ENCODE measurements at regions not wholly inside any gene's neighbourhood (a gene's known extent, or its start where the extent isn't known, plus 50 kb on each side); places are given as distances from the start of the nearest gene placed in this dataset.
A peak's percentile ranks its signal among the peaks of the same experiment; 100 is the strongest.
"Not testable (repeated sequence)": the region's sequence is repeated elsewhere in the genome, so short reads cannot be mapped to it uniquely, and the experiment has no call there.

DNA sequence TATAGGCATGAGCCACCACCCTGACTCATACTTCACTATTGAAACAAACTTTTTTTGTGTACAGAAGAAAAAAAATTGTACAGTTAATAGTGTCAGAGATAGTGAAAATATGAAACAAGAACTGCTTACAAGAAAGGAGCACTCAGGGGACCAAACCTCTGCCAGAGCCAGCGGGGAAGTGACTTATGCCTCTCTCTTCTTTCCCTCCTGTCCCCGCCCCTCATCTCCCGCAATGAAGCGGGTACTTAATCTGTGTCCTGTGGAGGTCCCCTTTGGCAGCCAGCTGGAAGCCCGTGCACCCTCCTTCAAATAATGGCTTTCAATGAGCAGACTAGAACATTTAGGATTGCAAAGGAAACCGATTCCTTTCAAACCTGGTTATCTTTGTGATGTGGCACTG, 51.5 kb downstream of the PPIAL4A start:
- not testable (repeated sequence) for FAIRE-seq; DNase-seq (ENCODE audit: insufficient read length, low spot score)

DNA sequence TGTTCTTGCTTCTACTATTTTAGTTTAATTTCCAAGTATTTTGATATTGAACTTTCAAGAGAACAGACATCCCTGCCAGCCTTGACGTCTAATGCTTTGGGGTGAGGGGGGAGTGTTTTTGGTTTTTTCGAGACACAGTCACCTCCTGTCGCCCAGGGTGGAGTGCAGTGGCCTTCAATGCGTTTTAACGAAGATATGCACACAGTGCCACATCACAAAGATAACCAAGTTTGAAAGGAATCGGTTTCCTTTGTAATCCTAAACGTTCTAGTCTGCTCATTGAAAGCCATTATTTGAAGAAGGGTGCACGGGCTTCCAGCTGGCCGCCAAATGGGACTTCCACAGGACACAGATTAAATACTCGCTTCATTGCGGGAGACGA, 52.3 kb downstream of the PPIAL4A start:
- DNase-seq (ENCODE audit: insufficient read length, low spot score); FAIRE-seq: not testable (repeated sequence)

DNA sequence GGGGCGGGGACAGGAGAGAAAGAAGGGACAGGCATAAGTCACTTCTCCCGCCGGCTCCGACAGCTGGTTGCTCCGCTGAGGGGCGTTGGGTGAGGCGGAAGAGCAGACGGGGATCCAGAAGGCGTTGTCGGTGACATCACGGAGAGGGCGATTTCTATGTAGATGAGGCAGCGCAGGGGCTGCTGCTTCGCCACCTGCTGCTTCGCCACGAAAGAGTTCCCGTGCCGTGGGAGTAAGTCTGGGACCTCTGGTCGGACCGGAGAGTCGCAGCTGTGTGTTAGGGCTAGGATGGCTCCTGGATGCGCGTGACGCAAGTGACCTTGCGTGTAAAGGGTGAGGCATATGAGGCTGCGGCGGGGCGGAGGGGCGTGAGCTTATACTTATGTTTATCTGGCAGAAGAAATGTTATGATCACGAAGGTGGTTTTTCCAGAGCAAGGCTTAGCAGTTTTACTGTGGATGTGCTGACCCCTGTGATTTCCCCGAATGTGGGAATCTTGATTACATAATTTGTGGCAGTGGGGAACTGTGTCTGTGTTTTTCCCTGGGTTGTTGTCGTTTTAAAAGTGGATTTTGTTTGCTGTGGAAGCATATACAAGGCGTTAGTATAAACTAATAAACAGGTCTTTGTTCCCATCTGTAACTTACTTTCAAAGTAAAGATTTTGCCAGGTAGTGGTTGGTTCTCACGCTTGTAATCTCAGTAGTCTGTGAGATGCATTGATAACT, 52.8 kb downstream of the PPIAL4A start:
- DNase-seq (ENCODE audit: insufficient read length, low spot score): peak; percentile 17

DNA sequence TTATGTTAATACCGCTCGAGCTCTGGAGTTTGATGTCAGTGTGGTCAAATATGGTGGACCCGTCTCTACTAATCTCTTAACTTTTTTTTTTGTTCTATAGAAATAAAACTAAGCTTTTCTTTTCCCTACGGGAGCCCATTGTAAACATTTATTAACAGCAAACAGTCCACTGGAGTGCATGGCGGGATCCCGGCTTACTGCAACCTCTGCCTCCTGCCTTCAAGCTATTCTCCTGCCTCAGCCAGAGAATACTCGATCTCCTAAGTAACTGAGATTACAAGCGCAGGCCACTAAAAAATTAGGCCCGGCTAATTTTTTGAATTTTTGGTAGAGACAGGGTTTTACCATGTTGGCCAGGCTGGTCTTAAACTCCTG, 53.4 kb downstream of the PPIAL4A start:
- FAIRE-seq; DNase-seq (ENCODE audit: insufficient read length, low spot score): not testable (repeated sequence)

More for the DNA sequence above, 52.8 kb downstream of the PPIAL4A start:
- not testable (repeated sequence) for FAIRE-seq

DNA sequence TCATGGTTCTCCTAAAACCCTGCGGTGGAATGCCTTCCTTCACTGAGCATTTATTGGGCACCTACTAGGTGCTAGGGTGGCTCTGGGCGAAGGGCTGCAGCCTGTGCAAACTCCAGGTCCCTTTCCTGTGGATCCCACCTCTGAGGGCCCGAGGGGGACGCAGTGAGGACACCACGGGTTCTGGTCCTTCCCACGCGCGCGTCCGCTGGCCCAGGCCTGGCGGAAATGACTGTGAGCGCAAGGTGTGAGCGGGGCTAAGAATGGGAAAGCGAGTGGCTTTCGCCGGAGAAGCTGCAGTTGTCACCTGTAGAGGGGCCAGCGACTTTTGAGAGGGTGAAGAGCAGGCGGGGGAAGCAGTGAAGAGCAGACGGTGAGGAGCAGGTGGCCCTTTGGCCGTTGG, 55.1 kb downstream of the PPIAL4A start:
- not testable (repeated sequence) for DNase-seq (ENCODE audit: insufficient read length, low spot score); FAIRE-seq

DNA sequence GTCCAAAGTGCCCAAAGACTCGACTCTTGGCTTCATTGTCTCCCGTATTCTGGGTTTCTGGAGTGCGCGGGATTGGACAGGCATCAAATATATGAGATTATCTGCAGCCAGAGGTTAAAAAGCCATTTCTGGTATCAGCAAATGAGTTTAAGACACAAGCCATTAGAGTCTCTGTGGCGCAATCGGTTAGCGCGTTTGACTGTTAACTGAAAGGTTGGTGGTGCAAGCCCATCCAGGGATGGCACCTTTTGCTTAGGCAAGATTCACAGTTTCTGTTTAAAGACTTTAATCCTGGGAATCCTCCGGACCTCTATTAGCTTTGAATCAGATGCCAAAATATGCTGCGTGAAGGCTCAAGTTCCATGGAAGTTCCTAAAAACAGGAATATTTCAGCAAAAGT, 55.6 kb downstream of the PPIAL4A start:
- not testable (repeated sequence) for FAIRE-seq; DNase-seq (ENCODE audit: insufficient read length, low spot score)

DNA sequence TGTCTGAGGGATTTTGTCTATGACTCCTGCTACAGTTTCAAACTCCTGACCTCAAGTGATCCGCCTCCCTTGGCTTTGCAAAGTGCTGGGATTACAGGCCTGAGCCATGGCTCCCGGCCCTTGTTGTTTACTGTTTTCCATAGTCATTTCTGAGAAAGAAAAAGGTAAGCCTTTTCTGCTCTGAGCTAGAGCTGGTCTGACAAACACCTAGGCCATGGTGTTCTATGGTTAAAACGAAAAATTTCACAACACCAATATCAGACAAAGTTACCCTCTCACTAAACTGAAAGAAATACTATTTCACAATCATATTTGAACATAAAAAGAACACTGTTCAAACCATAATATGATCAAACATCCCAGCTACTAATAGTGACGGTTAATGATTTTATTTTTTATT, 57.5 kb downstream of the PPIAL4A start:
- FAIRE-seq; DNase-seq (ENCODE audit: insufficient read length, low spot score): not testable (repeated sequence)

DNA sequence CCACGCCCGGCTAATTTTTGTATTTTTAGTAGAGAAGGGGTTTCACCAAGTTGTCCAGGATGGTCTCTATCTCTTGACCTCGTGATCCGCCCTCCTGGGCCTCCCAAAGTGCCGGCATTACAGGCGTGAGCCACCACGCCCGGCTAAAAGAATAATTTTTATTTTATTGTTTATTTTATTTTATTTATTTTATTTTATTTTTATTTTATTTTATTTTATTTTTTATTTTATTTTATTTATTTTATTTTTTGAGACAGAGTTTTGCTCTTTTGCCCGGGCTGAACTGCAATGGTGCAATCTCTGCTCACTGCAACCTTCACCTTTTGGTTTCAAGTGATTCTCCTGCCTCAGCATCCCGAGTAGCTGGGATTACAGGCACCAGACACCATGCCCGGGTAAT, 60.2 kb downstream of the PPIAL4A start:
- not testable (repeated sequence) for FAIRE-seq; DNase-seq (ENCODE audit: insufficient read length, low spot score)

DNA sequence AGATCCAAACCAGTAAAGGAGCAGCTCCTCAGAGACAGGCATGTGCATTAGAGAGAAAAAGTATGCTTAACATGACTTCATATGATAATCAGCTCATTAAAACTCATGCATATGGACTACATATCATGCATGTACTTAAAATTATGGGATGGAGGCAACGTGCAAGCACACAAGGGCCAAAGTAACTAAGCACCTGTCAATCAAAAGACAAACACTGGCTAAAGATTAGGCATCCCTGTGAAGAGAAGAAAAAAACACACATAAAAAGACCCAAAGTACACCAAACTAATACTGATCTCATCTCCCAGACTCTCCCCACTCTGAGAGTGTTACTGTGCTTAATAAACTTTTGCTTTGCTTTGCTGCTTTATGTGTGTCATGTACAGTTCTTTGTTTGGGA, 61.1 kb downstream of the PPIAL4A start:
- not testable (repeated sequence) for DNase-seq (ENCODE audit: insufficient read length, low spot score); FAIRE-seq

DNA sequence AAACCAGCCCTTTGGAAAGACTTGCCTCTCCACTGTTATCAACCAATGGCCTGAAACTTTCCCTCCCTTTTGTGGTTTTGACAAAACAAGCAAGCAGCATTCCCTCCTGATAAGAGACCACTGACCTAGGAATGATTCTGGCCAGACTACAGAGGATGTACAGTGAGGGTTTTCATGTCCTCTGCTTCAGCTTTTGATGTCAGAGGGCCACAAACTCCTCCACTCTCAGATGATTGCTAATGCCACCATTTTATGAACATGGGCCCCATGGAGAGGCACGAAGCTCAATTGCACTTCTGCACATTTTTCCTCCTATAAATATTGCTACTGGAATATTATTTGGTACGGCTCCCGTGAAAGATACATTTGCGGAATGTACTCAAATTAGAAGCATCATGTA, 61.5 kb downstream of the PPIAL4A start:
- not testable (repeated sequence) for FAIRE-seq; DNase-seq (ENCODE audit: insufficient read length, low spot score)

DNA sequence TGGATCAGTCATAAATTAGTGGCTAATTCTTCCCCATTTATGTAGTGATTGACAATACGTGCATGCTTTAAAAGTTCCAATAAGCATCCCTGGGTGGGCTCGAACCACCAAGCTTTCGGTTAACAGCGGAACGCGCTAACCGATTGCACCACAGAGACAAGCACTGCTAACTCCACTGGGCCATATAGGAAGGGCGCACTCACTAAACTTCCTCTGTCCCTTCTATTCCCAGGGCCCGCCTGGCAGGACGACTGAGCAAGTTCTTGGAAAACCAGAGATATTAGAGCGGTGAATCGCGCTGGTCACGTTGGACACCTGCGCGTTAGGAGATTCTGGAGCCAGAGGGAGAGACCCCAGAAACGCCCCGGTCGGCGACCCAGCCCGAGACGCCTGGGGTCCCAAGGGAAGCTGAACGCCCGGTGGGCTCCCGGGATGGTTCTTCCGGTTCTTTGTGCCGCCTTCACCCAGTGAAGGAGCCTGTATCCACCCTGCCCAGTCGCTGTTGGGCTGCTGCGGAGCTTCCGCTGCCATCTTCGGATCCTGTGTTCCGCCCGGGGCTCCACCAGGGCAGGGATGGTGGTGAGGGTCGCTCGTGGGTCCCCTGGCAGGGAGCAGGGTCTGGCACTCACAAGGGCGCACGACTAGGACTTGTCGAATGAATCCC, 62.8 kb downstream of the PPIAL4A start:
- not testable (repeated sequence) for DNase-seq (ENCODE audit: insufficient read length, low spot score); FAIRE-seq

DNA sequence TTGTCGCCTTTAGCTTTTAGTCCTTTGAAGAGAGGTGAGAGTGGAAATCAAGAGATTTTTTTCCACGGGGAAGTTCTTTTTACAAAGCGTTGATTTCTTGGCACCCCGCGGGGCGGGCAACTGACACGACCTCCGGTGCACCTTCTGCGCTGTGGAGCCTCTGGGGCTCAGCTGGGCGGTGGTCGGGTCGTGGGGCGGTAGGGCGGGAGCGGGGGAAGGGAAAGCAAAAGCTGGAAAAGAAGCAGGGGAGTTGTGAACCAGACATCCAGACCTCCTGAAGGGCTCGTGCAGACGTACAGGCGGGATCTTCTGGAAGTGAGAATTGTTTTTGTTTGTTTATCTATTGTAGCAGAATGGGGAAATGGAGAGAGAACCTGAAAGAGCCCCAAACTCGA, 63.3 kb downstream of the PPIAL4A start:
- not testable (repeated sequence) for DNase-seq (ENCODE audit: insufficient read length, low spot score); FAIRE-seq

DNA sequence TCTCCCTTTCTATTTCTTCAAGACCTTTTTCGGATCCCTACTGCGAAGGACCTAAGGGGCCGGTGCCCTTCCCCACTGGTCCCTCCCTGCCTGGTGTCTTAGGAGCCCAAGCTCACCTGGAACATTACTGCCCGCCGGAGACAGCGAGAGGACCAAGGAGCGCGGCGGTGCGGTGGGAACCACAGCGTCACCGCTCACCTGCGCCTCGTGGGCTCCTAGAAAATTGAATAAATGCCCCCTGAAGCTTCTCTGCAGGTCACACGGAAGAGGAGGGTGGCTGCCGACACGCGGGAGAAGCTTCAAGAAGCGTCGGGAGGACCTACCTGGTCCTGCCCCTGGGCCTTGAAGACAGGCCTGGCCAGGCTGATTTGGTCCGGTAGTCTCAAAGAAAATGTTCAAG, 65.2 kb downstream of the PPIAL4A start:
- DNase-seq (ENCODE audit: insufficient read length, low spot score) (no peak), FAIRE-seq (no peak)
- TF ChIP-seq, protein P1, sequence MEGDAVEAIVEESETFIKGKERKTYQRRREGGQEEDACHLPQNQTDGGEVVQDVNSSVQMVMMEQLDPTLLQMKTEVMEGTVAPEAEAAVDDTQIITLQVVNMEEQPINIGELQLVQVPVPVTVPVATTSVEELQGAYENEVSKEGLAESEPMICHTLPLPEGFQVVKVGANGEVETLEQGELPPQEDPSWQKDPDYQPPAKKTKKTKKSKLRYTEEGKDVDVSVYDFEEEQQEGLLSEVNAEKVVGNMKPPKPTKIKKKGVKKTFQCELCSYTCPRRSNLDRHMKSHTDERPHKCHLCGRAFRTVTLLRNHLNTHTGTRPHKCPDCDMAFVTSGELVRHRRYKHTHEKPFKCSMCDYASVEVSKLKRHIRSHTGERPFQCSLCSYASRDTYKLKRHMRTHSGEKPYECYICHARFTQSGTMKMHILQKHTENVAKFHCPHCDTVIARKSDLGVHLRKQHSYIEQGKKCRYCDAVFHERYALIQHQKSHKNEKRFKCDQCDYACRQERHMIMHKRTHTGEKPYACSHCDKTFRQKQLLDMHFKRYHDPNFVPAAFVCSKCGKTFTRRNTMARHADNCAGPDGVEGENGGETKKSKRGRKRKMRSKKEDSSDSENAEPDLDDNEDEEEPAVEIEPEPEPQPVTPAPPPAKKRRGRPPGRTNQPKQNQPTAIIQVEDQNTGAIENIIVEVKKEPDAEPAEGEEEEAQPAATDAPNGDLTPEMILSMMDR (IDR thresholded peaks at IDR 0.05; ENCODE audit: insufficient read depth, missing control alignments): no peak

DNA sequence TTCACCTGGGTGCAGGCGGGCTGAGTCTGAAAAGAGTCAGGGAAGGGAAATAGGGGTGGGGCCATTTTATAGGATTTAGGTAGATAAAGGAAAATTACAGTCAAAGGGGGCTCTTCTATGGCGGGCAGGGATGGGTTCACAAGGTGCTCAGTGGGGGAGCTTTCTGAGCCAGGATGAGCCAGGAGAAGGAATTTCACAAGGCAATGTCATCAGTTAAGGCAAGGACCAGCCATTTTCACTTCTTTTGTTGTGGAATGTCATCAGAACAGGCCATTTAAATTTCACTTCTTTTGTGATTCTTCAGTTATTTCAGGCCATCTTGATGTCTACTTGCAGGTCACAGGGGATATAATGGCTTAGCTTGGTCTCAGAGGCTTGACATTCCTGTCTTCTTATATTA, 66.4 kb downstream of the PPIAL4A start:
- not testable (repeated sequence) for FAIRE-seq; DNase-seq (ENCODE audit: insufficient read length, low spot score)

DNA sequence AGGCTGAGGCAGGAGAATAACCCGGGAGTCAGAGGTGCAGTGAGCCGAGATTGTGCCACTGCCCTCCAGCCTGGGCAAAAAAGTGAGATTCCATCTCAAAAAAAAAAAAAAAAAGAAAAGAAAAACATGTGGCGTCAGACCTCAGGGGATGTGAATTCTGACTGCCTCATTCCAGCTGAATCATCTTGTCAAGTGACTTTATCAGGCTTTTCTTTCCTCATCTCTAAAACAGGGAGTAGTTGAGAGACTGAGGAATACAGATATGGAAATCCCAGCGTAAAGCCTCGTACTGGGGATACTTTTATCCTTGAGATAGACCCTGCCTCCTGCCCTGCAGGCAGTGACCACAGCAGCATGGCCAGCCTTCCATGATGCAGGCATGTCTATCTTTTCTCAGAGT, 76.4 kb downstream of the PPIAL4A start:
- not testable (repeated sequence) for DNase-seq (ENCODE audit: insufficient read length, low spot score); FAIRE-seq

DNA sequence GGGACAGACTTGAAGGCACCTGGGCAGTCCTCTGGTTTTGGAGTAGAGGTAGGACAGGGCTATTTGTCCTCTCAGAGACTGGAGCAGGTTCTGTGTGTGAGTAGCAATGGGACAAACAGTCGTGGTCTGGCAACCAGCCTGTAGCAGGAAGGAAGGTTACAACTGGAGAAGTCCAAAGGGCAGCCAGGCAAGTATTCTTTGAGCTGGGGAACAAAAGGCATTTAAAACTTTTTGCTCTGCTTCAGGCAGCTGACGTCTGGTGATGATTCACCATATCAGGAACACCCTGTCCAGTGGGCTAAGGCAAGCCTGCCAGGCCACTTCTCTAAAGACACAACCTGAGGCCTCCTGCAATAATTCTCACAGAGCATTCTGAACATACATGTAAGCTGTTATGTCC, 83.3 kb downstream of the PPIAL4A start:
- not testable (repeated sequence) for DNase-seq (ENCODE audit: insufficient read length, low spot score)

DNA sequence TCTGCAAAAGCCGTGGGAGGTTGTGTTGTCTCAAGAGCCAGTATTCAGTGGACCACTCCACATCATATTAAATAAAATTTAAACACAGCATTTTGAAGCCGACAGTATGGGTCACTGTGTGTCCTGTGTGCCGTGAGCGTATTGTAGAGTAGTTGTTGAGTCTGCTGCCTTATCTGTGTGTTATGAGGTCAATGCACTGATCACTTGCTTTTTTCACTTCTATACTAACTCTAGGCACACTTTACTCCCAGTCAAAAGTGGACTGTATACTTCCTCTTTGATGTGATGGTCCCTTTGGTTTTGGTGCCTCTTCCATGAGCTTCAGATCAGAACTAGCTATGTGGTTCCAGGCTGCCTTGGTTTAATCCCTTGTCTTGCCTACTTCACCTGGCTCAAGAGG, 84.3 kb downstream of the PPIAL4A start:
- not testable (repeated sequence) for FAIRE-seq; DNase-seq (ENCODE audit: insufficient read length, low spot score)

More for the DNA sequence above, 83.3 kb downstream of the PPIAL4A start:
- FAIRE-seq: not testable (repeated sequence)

DNA sequence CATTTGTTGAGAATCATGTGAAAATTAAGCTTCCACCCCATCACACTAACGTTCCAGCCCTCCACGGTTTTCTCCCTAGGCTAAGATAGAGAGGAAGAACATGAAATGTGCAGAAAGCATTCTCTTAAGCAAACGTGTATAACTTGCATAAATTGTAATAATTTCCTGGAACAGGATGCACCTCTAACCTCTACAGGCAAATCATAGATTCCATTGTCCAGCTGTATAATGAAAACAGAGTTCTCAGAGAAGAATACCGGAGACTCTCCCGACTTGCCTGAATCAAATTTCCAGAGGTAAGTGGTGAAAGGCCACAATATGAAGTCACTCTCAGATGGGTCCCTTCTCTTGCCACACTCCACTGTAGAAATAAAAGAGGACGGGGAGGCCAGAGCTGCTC, 87.7 kb downstream of the PPIAL4A start:
- FAIRE-seq; DNase-seq (ENCODE audit: insufficient read length, low spot score): not testable (repeated sequence)

DNA sequence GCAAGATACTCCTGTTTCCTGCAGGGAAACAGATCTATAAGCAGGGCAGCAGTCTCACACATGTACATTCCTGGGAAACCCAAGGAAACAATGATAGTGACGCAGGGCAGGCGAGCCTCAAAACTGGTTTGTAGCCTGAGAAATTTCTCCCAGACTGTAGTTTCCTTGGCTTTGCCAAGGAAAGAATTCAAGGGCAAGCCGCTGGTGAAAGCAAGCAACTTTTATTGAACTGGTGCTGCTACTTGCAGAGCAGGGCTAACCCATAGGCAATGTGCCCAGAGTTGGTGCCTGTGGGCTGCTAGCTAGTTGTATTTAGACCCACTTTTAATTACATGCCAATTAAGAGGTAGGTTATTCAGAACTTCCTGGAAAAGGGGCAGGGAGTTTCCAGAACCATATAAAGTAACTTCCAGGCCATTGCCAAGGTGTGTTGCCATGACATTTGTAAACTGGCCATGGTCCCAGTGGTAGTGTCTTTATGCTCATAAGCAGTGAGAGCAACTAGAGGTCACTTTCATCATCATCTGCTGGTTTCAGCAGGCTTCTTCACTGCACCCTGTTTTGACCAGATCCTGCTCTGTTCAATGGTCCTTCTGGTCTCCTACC, 92.0 kb downstream of the PPIAL4A start:
- FAIRE-seq; DNase-seq (ENCODE audit: insufficient read length, low spot score): not testable (repeated sequence)

Data from D721Med (cell line).